ENCODE measurements at regions not wholly inside any gene's neighbourhood (a gene's known extent, or its start where the extent isn't known, plus 50 kb on each side); places are given as distances from the start of the nearest gene placed in this dataset.
"Not testable (repeated sequence)": the region's sequence is repeated elsewhere in the genome, so short reads cannot be mapped to it uniquely, and the experiment has no call there.

DNA sequence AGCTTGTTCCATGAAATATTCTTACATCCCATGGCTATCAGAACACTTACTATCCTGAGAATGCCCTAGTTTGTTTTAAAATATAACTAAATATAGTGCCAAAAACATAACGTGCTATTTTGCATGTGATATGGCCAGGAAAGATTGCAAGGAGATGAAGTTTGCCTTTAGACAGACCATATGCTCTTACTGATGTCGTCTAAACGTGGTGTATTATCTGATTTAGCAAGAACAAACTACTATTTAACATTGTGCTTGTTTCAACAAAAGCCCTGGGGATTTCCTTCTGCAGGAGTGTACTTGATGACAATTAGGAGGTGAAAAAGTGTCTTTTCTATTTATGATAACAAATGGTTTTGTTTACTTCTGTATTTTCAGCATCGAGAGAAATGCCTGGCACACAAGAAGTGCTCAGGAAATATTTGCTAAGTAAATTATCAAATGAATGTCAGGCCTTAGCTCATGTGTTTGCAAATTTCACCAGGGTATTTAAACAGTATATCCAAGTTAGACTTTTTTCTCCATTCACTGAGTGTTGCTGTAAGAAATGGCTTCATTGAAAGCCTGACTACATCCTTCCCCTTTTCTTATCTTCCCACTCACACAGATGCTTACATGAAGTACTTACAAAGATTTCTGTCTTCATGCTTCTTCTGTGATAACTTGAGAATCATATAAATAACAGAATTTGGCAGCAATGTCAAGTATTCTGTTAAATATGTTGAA lies 1033.6 kb downstream of the CDH8 start:
- Mint-ChIP-seq H3K4me3 (no peak overlapping the region), H3K4me1 (ENCODE audit: low read depth) (no peaks in the 10 kb centered on the region), H3K36me3 (ENCODE audit: low read depth) (no peaks in the 10 kb centered on the region), H3K27me3 (no peaks in the 10 kb centered on the region), H3K27ac (no peak overlapping the region), H3K9me3 (peaks cover 11% of the 10 kb centered on the region)

DNA sequence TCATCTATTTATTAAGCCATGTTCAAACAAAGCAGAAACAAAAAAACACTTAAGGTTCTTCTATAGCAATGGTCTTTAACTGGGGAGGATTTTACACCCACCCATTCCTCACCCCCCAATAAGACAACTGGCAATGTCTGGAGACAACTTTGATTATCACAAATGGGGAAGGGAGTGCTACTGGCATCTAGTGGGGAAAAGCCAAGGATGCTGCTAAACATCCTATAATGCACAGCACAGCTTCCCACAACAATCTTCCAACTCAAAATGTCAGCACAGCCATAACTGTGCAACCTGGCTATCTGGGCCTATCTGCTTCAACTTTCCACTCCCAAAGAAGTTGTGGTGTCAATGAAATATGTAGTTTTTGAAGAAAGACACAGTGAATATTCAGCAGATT lies 1044.4 kb downstream of the CDH8 start:
- no peak overlapping the region for H3K4me3 Mint-ChIP-seq
- H3K27me3 Mint-ChIP-seq, result no peaks in the 10 kb centered on the region
- peaks cover 12% of the 10 kb centered on the region for H3K9me3 Mint-ChIP-seq
- H3K36me3 Mint-ChIP-seq (ENCODE audit: low read depth), result no peaks in the 10 kb centered on the region
- H3K4me1 Mint-ChIP-seq (ENCODE audit: low read depth), result no peaks in the 10 kb centered on the region
- no peak overlapping the region for H3K27ac Mint-ChIP-seq

DNA sequence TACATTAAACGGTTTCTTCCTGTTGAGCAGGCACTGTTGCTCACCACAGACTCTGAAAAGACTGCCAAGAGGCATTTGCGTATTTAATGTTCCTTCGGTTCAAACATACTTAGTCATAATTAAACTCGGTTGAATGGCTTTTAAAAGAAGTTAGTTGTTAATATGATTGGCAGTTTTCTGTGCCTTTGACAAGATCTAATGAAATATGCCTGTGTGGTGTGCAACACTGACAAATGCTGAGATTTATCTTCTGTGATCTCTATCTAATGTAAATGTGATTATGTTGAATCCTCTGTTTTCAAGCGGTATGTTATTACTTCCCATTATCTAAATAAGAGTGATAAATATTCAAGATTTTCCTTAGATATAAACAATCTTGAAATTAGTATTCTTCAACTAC lies 1046.6 kb downstream of the CDH8 start:
- no peaks in the 10 kb centered on the region for H3K4me1 Mint-ChIP-seq (ENCODE audit: low read depth)
- no peaks in the 10 kb centered on the region for H3K27me3 Mint-ChIP-seq
- H3K27ac Mint-ChIP-seq, result no peak overlapping the region

DNA sequence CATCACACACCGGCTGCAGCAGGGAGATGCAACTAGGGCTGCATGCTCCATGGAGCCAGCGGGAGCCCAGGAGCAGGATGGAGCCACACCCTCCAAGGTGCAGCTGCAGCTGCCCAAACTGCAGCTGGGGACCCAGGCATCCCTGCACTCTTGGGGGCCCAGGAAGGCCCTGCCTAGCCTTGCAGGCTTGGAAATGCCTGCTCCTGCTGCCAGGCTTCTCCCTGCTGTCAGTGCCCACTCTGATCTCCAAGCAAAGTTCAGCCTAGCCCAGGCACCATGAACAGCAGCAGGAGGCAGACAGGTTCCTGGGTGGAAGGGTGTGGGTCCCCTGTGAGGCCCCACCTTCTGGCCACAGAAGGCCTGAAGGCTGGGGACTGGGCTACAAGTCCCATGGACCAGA lies 1057.1 kb downstream of the CDH8 start:
- Mint-ChIP-seq H3K27me3 (no peaks in the 10 kb centered on the region), H3K4me3 (no peak overlapping the region), H3K27ac (no peak overlapping the region), H3K9me3 (peaks cover 23% of the 10 kb centered on the region), H3K4me1 (ENCODE audit: low read depth) (no peaks in the 10 kb centered on the region), H3K36me3 (ENCODE audit: low read depth) (no peaks in the 10 kb centered on the region)

More for the DNA sequence above, 1046.6 kb downstream of the CDH8 start:
- no peaks in the 10 kb centered on the region for H3K36me3 Mint-ChIP-seq (ENCODE audit: low read depth)
- peaks cover 14% of the 10 kb centered on the region for H3K9me3 Mint-ChIP-seq
- H3K4me3 Mint-ChIP-seq, result no peak overlapping the region

DNA sequence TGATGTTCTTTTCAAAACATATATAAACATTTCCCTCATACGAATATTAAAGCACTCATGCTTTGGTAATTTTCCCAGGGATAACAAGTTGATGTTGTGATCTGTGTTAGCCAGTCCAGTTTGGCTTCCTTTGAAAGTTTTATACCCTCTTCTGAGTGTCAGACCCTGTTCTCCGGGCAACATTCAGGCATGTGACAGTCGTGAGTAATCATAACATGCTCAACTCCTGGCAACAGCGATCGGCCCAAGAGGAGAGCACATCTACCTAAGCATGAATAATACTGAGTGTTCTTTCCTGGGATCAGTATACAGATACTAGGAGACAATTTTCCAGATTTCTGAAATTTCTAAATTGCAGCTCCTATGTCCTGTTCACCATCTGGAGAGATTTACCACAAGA lies 1086.4 kb downstream of the CDH8 start:
- Mint-ChIP-seq H3K4me1 (ENCODE audit: low read depth) (no peaks in the 10 kb centered on the region), H3K27ac (no peak overlapping the region), H3K27me3 (no peaks in the 10 kb centered on the region), H3K9me3 (peaks cover 15% of the 10 kb centered on the region), H3K36me3 (ENCODE audit: low read depth) (no peaks in the 10 kb centered on the region), H3K4me3 (no peak overlapping the region)

DNA sequence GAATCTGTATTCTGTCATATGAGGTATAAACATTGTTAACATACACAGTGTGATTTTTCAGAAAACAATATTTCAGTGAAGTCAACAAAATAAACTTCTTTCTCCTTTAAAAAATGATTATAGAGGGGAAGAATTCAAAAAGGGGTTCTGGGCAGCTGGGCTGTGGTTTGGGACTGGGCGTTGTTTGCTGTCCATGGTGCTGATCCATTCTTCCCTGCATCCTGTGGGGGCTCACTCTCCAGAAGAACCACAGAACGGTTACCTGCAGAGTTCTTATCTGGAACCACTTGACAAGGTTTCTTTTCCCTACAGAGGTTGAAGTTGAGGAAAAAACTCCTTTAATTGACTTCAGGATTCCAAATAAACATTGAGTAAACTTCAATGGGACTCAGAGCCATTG lies 1091.0 kb downstream of the CDH8 start:
- Mint-ChIP-seq H3K9me3 (peaks cover 7% of the 10 kb centered on the region), H3K27me3 (no peaks in the 10 kb centered on the region), H3K36me3 (ENCODE audit: low read depth) (no peaks in the 10 kb centered on the region), H3K4me1 (ENCODE audit: low read depth) (no peaks in the 10 kb centered on the region), H3K4me3 (no peak overlapping the region), H3K27ac (no peak overlapping the region)

DNA sequence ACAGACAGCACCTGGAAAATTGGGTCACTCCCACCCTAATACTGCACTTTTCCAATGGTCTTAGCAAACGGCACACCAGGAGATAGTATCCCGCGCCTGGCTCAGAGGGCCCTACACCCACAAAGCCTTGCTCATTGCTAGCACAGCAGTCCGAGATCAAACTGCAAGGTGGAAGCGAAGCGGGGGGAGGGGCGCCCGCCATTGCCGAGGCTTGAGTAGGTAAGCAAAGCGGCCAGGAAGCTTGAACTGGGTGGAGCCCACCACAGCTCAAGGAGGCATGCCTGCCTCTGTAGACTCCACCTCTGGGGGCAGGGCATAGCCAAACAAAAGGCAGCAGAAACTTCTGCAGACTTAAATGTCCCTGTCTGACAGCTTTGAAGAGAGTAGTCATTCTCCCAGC lies 1100.0 kb downstream of the CDH8 start:
- not testable (repeated sequence) for H3K27me3 Mint-ChIP-seq; H3K4me1 Mint-ChIP-seq (ENCODE audit: low read depth); H3K36me3 Mint-ChIP-seq (ENCODE audit: low read depth); H3K4me3 Mint-ChIP-seq; H3K27ac Mint-ChIP-seq
- H3K9me3 Mint-ChIP-seq, result peaks cover 16% of the 10 kb centered on the region

DNA sequence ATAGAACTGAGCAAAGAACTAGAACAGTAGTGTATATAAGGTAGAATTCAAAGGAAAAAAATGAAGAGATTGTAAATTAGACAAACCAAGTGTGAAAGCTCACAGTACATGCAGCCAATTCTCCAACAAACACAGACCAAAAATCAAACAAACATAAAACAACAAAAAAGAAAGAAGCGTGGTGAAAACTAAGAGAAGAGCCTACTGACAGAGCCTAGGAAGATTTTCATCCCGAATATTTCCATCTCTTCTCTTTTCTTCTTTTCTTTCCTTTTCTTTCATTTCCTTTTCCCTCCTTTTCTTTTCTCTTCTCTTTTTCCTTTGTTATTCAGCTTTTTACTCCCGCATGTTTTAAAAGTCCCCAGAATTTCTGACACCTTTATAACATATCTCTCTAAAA lies 1103.6 kb downstream of the CDH8 start:
- Mint-ChIP-seq H3K4me1 (ENCODE audit: low read depth) (no peaks in the 10 kb centered on the region), H3K27ac (no peak overlapping the region), H3K9me3 (peaks cover 12% of the 10 kb centered on the region)

DNA sequence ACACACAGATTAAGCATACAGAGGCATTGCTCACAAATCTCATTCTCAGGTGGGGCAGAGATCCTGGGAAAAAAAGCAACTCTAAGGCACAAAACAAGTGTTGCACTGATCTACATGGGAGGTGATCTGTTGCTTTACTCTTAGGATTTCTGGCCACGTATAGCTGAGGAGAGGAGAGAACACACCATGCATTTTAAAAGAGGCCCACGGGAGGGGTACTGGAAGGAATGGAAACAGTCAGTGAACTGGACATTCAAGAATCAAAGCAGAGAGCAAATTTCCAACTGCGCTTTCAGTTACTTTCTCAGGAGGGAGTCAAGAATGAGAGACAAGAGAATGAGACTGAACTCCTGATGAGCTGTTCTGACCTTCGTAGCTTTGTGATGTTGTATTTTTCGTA lies 1105.9 kb downstream of the CDH8 start:
- Mint-ChIP-seq H3K4me1 (ENCODE audit: low read depth) (no peaks in the 10 kb centered on the region), H3K27ac (no peak overlapping the region), H3K9me3 (peaks cover 6% of the 10 kb centered on the region), H3K36me3 (ENCODE audit: low read depth) (no peaks in the 10 kb centered on the region), H3K27me3 (no peaks in the 10 kb centered on the region), H3K4me3 (no peak overlapping the region)

More for the DNA sequence above, 1103.6 kb downstream of the CDH8 start:
- no peak overlapping the region for H3K4me3 Mint-ChIP-seq
- no peaks in the 10 kb centered on the region for H3K36me3 Mint-ChIP-seq (ENCODE audit: low read depth)
- no peaks in the 10 kb centered on the region for H3K27me3 Mint-ChIP-seq

DNA sequence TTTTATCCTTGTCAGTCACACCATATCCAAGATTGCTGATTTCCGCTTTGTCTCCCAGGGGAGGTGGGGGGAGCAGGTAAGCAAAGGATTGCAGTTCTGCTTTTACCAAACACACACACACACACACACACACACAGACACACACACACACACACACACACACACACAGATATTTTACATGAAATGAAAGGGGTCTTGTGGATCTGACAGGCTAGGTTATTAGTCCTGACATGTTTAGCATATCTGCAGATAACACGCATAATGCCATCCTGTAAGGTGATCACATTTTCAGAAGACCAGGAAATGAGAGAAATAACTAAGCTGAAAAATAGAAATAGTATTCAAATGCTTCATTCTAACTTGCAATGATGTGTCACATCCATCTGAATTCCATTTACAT lies 1113.3 kb downstream of the CDH8 start:
- no peaks in the 10 kb centered on the region for H3K4me1 Mint-ChIP-seq (ENCODE audit: low read depth)
- no peak overlapping the region for H3K4me3 Mint-ChIP-seq
- no peaks in the 10 kb centered on the region for H3K36me3 Mint-ChIP-seq (ENCODE audit: low read depth)
- no peaks in the 10 kb centered on the region for H3K27me3 Mint-ChIP-seq
- no peak overlapping the region for H3K27ac Mint-ChIP-seq
- peaks cover 15% of the 10 kb centered on the region for H3K9me3 Mint-ChIP-seq

DNA sequence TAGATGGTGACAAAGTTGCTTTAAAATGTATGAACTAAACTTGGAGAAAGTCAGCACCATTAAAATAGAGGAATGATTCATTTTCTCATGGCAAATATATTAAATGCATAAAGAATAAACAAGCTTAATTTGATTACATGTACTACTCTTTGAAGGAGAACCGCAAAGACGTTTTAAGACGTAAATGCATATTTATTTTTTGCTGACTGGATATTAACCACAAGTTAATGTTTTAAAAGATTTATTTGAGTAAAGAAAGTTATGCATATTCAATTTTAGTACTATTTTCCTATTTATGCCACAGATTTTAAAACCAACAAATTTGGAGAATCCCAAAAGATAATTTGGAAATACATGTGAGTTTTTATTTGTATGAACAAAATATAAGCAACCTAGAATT lies 1121.9 kb downstream of the CDH8 start:
- H3K9me3 Mint-ChIP-seq, result peaks cover 10% of the 10 kb centered on the region
- no peaks in the 10 kb centered on the region for H3K36me3 Mint-ChIP-seq (ENCODE audit: low read depth)
- H3K27me3 Mint-ChIP-seq, result no peaks in the 10 kb centered on the region
- H3K4me3 Mint-ChIP-seq, result no peak overlapping the region
- H3K4me1 Mint-ChIP-seq (ENCODE audit: low read depth), result no peaks in the 10 kb centered on the region
- no peak overlapping the region for H3K27ac Mint-ChIP-seq

DNA sequence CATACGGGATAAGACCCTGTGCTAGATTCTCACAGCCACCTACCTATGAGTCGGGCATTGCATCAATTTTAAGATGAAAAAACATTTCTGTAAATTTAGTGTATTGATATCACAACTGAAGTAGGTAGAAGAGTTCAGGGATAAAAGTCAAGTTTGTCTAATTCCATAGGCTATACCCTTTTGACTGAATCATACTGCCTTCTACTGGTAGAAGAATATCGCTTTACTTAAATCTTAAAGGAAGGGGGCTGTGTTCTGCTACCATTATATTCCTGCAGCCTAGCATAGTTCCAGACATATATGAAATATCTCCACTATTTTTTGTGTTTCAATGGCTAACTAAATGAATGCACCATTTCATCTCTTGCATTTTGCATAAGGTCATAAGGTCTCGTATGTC lies 1128.6 kb downstream of the CDH8 start:
- no peak overlapping the region for H3K4me3 Mint-ChIP-seq
- peaks cover 14% of the 10 kb centered on the region for H3K9me3 Mint-ChIP-seq

DNA sequence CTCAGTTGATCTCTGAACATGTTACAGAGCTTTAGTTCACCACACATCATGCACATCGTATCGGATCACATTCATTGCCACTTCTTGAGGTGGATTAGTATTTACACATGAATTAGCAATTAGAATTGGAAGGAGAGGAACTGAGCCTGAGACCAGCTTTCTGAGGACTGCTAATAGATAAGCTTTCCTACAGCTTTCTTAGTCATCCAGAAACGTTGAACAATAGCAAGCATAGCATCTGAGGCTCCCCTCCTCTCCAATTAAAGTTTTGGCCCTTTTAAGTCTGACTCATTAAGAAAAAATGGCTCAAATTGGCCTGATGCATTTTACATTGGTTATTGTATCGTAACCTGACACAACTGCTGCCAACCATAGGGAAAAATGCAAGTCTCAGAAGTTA lies 1130.4 kb downstream of the CDH8 start:
- Mint-ChIP-seq H3K27me3 (no peaks in the 10 kb centered on the region), H3K4me3 (no peak overlapping the region), H3K9me3 (peaks cover 17% of the 10 kb centered on the region), H3K4me1 (ENCODE audit: low read depth) (no peaks in the 10 kb centered on the region), H3K27ac (no peak overlapping the region), H3K36me3 (ENCODE audit: low read depth) (no peaks in the 10 kb centered on the region)

More for the DNA sequence above, 1128.6 kb downstream of the CDH8 start:
- Mint-ChIP-seq H3K27ac (no peak overlapping the region), H3K36me3 (ENCODE audit: low read depth) (no peaks in the 10 kb centered on the region), H3K27me3 (no peaks in the 10 kb centered on the region), H3K4me1 (ENCODE audit: low read depth) (no peaks in the 10 kb centered on the region)

DNA sequence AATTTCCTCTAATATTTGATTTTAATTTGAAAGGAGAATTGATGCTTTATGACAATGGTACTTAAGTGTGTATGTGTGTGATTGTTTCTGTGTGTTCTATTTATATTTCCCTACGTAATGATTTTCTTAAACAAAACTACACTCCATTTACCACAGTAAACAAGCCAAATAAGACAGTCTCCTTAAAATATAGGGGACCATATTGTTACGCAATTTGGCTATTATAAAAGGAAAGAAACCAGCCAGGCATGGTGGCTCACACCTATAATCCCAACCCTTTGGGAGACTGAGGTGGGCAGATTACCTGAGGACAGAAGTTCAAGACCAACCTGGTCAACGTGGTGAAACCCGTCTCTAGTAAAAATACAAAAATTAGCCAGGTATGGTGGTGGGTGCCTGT lies 1134.1 kb downstream of the CDH8 start:
- Mint-ChIP-seq H3K4me1 (ENCODE audit: low read depth) (no peaks in the 10 kb centered on the region), H3K4me3 (no peak overlapping the region), H3K27ac (no peak overlapping the region), H3K9me3 (peaks cover 12% of the 10 kb centered on the region), H3K27me3 (no peaks in the 10 kb centered on the region), H3K36me3 (ENCODE audit: low read depth) (no peaks in the 10 kb centered on the region)

DNA sequence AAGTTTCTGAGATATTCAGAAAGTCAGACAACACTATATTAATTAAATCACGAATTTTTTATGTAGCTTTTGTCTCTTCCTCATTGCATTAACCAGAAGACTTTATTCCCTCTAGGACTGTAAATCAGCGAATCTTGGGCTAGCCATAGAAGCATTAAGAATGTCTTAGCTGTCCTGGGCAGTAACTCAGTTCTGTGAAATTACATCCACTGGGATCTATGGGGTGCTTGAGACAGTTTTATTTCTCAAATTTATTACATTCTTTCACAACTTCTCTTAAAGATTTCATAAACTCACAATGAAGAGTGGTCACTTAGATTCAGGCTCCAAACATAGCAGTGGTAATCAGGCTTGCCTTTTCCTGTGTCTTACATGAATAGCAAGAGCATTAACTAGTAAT lies 1153.4 kb downstream of the CDH8 start:
- Mint-ChIP-seq H3K36me3 (ENCODE audit: low read depth) (no peaks in the 10 kb centered on the region), H3K27ac (no peak overlapping the region), H3K4me3 (no peak overlapping the region), H3K27me3 (no peaks in the 10 kb centered on the region), H3K9me3 (peaks cover 10% of the 10 kb centered on the region), H3K4me1 (ENCODE audit: low read depth) (no peaks in the 10 kb centered on the region)

DNA sequence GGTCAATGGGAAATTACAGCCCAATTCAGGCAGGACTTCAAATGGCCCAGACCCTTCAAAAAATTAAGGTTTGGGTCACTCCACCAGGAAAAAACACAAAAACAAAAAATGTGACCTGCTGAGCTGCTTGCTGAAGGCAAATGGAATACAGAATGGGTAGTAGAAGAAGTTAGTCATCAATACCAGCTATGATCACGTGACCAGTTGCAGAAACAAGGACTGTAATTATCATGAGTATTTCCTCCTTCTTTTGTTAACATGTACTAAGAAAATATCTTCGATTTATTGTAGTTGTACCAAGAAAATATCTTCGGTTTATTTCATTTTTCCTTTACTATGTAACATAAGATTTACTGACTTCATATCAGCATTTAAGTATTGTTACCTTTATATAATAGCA lies 1183.6 kb downstream of the CDH8 start:
- Mint-ChIP-seq H3K27me3 (no peaks in the 10 kb centered on the region), H3K4me1 (ENCODE audit: low read depth) (no peaks in the 10 kb centered on the region), H3K4me3 (no peak overlapping the region), H3K36me3 (ENCODE audit: low read depth) (no peaks in the 10 kb centered on the region), H3K27ac (no peak overlapping the region), H3K9me3 (peaks cover 4% of the 10 kb centered on the region)
